PFSK-1 (cell line): ENCODE measurements at regions not wholly inside any gene's neighbourhood (a gene's known extent, or its start where the extent isn't known, plus 50 kb on each side); places are given as distances from the start of the nearest gene placed in this dataset.

Experiments
- FOXP2 ChIP-seq: optimal IDR thresholded peaks from 2 replicates; pipeline ENCODE3; 2011; ENCODE audit warnings: borderline replicate concordance, control low read depth, inconsistent platforms; ENCODE audit not compliant: insufficient read depth; ENCODE audit errors: extremely low read length, extremely low read depth
- POLR2AphosphoS5 ChIP-seq: IDR thresholded peaks from 2 replicates; pipeline ENCODE4 v1.6.1; 2012; ENCODE audit warnings: low read depth, mild to moderate bottlenecking, control low read depth, low read length, moderate library complexity
- SIN3A ChIP-seq: IDR thresholded peaks from 2 replicates; pipeline ENCODE4 v1.6.1; 2012; ENCODE audit warnings: mild to moderate bottlenecking, low read length, moderate library complexity, borderline replicate concordance; ENCODE audit not compliant: insufficient read depth
- TAF1 ChIP-seq: IDR thresholded peaks from 2 replicates; pipeline ENCODE4 v1.6.1; 2012; ENCODE audit warnings: low read length, control low read depth, borderline replicate concordance; ENCODE audit not compliant: insufficient read depth
- TF ChIP-seq, protein P1 (sequence below), 2 experiments: IDR thresholded peaks; 2 replicates each; pipeline versions ENCODE4 v1.6.1 to v1.8.0; 2011 to 2012; ENCODE audit warnings: low read depth in 2 of 2, low read length in 2 of 2, control low read depth in 1 of 2, inconsistent platforms in 1 of 2, mild to moderate bottlenecking in 1 of 2, moderate library complexity in 1 of 2; ENCODE audit not compliant: insufficient read depth in 1 of 2

DNA sequence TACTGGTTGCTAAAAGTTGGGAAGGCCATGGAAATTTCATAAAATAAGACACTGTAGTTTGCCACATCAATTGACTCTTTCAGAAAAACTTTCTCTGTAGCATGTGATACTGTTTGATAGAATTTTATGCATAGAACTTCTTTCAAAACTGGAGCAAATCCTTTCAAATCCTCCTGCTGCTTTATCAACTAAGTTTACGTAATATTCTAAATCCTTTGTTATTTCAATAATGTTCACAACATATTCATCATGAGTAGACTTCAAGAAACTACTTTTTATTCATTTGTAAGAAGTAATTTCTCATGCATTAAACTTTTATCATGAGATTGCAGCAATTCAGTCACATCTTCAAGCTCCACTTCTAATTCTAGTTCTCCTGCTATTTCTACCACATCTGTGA is 199.3 kb downstream of the PCDH18 start:
- TF ChIP-seq, protein P1, sequence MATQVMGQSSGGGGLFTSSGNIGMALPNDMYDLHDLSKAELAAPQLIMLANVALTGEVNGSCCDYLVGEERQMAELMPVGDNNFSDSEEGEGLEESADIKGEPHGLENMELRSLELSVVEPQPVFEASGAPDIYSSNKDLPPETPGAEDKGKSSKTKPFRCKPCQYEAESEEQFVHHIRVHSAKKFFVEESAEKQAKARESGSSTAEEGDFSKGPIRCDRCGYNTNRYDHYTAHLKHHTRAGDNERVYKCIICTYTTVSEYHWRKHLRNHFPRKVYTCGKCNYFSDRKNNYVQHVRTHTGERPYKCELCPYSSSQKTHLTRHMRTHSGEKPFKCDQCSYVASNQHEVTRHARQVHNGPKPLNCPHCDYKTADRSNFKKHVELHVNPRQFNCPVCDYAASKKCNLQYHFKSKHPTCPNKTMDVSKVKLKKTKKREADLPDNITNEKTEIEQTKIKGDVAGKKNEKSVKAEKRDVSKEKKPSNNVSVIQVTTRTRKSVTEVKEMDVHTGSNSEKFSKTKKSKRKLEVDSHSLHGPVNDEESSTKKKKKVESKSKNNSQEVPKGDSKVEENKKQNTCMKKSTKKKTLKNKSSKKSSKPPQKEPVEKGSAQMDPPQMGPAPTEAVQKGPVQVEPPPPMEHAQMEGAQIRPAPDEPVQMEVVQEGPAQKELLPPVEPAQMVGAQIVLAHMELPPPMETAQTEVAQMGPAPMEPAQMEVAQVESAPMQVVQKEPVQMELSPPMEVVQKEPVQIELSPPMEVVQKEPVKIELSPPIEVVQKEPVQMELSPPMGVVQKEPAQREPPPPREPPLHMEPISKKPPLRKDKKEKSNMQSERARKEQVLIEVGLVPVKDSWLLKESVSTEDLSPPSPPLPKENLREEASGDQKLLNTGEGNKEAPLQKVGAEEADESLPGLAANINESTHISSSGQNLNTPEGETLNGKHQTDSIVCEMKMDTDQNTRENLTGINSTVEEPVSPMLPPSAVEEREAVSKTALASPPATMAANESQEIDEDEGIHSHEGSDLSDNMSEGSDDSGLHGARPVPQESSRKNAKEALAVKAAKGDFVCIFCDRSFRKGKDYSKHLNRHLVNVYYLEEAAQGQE (IDR thresholded peaks at IDR 0.05; ENCODE audit: insufficient read depth in 1 of 2, low read depth in 2 of 2, low read length in 2 of 2), result no peak
- TF ChIP-seq FOXP2, result no peak
- TF ChIP-seq SIN3A, result no peak
- TF ChIP-seq TAF1, result no peak
- TF ChIP-seq POLR2AphosphoS5, result no peak

DNA sequence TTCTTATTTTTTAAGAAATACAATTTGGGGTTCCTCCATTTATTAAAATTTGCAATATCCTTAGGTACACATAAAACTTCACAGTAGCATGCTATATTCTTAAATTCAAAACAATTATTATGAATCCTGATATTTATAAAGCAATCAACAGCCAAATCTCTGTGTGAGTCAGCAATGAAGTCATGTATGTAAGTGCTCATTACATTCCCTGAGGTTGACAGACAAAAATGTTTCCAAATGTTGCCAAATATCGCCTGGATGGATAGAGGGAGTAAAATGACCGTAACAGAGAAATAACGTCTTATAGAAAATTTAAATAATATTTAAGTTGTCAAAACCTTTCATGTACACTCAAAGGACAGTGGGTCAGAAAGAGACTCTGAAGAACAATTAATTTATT is 220.0 kb downstream of the PCDH18 start:
- no peak for TF ChIP-seq POLR2AphosphoS5
- no peak for TF ChIP-seq SIN3A
- no peak for TF ChIP-seq FOXP2
- TF ChIP-seq, protein P1 (IDR thresholded peaks at IDR 0.05; ENCODE audit: insufficient read depth in 1 of 2, low read depth in 2 of 2, low read length in 2 of 2), result no peak
- TF ChIP-seq TAF1, result no peak

DNA sequence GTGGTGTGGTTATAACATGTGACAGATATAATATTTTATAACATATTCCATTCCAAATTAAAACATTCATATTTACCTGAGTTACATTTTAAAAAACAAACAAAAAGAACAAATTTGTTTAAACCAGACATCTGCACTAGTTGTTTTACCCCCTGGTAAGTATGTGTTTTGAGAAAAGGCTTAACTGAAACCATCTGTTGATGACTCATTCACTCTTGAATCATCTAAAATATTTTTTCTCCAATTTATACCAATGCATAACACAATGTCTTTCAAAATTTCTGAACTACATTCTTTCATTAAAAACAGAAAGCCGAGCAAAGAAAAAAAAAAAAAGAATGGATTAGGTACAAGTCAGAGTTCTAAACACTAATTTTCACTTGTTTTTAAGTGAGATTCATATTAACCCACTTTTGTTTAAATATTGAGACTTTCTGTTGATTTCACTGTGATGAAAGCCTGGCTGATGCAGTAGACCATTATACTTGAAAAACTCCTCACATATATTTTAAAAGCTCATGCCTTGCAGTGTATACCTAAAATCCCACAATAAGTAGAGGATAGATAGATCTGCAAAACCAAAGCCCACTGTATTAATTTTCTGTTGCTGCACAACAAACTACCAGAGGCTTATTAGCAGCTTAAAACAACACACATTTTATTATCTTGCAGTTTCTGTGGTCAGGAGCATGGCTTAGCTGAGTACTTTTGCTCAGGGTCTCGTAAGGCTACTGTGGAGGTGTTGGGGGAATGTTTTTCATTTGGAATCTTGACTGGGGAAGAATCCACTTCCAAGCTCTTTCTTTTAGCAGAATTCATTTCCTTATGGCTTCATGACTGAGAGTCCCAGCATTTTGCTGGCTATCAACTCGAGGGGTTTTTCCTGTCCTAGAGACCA is 221.5 kb downstream of the PCDH18 start:
- no peak for TF ChIP-seq FOXP2

DNA sequence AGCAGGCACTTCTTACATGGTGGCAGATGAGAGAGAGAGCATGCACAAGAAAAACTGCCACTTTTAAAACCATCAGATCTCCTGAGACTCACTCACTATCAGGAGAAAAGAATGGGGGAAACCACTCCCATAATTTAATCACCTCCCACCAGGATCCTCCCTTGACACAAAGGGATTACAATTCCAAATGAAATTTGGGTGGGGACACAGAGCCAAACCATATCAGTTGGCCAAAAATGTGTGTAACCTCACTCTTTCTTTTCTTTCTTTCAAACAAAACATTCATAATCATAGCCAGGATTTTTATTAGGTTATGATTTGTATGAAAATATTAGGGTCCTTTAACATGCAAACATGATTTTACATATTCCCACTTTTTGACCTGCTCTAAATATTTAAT is 222.1 kb downstream of the PCDH18 start:
- TF ChIP-seq, protein P1 (IDR thresholded peaks at IDR 0.05; ENCODE audit: insufficient read depth in 1 of 2, low read depth in 2 of 2, low read length in 2 of 2), result 0 out of 4 replicates have a peak, but pooled peaks of 1 of the 2 experiments have one; percentile 37
- TF ChIP-seq TAF1, result no peak
- TF ChIP-seq FOXP2, result no peak
- no peak for TF ChIP-seq POLR2AphosphoS5
- TF ChIP-seq SIN3A, result peak; percentile 24; the same call in 1 of the 2 replicates

DNA sequence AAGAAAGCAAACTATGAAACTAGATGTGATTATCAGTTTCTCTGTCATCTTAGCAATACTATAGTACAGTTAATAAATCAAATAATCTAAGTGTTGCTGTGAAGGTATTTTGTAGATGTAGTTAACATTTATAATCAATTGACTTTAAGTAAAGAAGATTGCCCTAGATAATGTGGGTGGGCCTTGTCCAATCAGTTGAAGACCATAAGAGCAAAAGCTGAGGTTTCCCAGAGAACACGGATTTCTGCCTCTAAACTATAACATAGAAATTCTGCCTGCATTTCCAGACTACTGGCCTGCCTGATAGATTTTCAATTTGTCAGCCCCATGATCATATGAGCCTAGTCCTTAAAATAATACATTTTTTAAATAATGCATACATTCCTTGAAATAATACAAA is 222.9 kb downstream of the PCDH18 start:
- TF ChIP-seq, protein P1 (IDR thresholded peaks at IDR 0.05; ENCODE audit: insufficient read depth in 1 of 2, low read depth in 2 of 2, low read length in 2 of 2), result no peak
- TF ChIP-seq POLR2AphosphoS5 (no peak), FOXP2 (no peak), TAF1 (no peak), SIN3A (no peak)
